Stimulated activated CD8-positive, alpha-beta memory T cell treated with anti-CD3 and anti-CD28 coated beads, Interleukin-7, amount 100 ng/mL, for 4 hours (primary cell): ENCODE measurements at regions not wholly inside any gene's neighbourhood (a gene's known extent, or its start where the extent isn't known, plus 50 kb on each side); places are given as distances from the start of the nearest gene placed in this dataset.
"Not testable (repeated sequence)": the region's sequence is repeated elsewhere in the genome, so short reads cannot be mapped to it uniquely, and the experiment has no call there.

Experiments used
- DNase-seq, 2 donors: peaks; one replicate each; pipeline ENCODE4 v3.0.0-alpha.2; 2020; ENCODE audit warnings: low read depth in 2 of 2

GRCh38 chr5:1588071-1588694 lies 64.4 kb upstream of the LPCAT1 start:
- not testable (repeated sequence) for DNase-seq

GRCh38 chr5:1583081-1583875 lies 59.5 kb upstream of the LPCAT1 start:
- not testable (repeated sequence) for DNase-seq

GRCh38 chr5:1579389-1579788 lies 55.6 kb upstream of the LPCAT1 start:
- not testable (repeated sequence) for DNase-seq

- DNase-seq = not testable (repeated sequence)
These were observed 53.1 kb upstream of the LPCAT1 start for GRCh38 chr5:1576851-1577250.

DNA sequence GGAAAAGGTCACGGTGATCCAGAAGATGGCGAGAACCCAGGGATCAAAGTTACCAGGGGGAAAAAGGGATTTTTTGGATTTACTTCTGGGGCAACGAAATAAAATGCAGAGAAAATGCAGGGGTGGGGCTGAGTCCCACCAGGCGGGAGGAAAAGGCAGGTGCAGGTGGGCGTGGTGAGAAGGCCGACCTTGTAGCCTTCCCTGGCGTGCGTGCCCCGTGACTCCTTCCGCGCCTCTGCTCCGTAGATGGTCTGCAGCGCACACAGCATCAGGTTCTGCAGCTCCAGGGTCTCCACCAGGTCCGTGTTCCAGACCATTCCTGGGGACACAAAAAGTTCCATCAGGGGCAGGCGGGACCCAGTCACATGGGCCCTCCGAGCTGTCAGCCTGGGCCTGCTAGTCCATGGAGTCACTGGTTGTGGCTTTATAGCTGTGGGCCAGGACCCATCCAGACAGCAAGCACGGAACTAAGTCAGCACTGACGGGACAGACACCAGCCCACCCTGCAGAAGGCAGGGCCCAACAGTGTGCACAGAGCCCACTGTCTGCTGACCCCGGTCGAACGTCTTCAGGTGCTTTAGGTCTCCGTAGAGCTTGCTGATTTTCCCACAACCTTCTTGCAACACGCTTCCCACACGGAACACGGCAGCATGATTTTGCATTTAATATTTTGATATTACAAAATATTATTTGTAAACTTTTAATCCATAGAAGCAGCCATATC lies 52.4 kb upstream of the LPCAT1 start:
- DNase-seq = not testable (repeated sequence)

- not testable (repeated sequence) for DNase-seq
These were observed 51.7 kb upstream of the LPCAT1 start for GRCh38 chr5:1575491-1575890.

DNA sequence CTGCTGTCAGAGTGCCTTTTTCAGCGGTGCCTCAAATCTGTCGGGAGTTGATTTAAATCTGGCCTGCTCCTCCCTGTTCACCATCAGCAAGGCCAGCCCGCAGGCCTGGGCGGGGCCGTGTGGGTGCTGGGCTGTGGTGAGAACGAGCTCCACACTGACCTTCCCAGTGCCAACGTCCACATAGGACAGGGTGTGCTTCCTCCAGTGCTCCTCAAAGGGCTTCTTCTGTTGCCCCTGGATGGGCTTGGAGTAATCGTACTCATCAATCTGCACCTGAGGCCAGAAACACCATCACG lies 50.2 kb upstream of the LPCAT1 start:
- not testable (repeated sequence) for DNase-seq

- DNase-seq = not testable (repeated sequence)
These were observed 49.7 kb upstream of the LPCAT1 start for GRCh38 chr5:1573217-1574022.
